ENCODE measurements at regions not wholly inside any gene's neighbourhood (a gene's known extent, or its start where the extent isn't known, plus 50 kb on each side); places are given as distances from the start of the nearest gene placed in this dataset.

GRCh38 chr13:40076765-40077362 is 421.4 kb downstream of the COG6 start:
- TF ChIP-seq GATA2 (IDR thresholded peaks at IDR 0.05; ENCODE audit: low read depth, low read length) (no peak), GATA3 (IDR thresholded peaks at IDR 0.05; ENCODE audit: low read depth, low read length) (no peak)

Measured in SH-SY5Y (cell line).